Tibial nerve (tissue), 3 donors: ENCODE measurements at regions not wholly inside any gene's neighbourhood (a gene's known extent, or its start where the extent isn't known, plus 50 kb on each side); places are given as distances from the start of the nearest gene placed in this dataset.

Experiments used
- POLR2A ChIP-seq, 2 donors: fragments of 450-650 bp; IDR thresholded peaks; one replicate each; pipeline ENCODE4 v1.6.1; 2017; ENCODE audit warnings: antibody characterized with exemption in 2 of 2, mild to moderate bottlenecking in 2 of 2, moderate library complexity in 2 of 2
- TF ChIP-seq, protein P1 (sequence below), 5 experiments: fragments of 200-600 bp in 3 of 5; fragments of 450-650 bp in 2 of 5; sonication (generic) in 3 of 5; IDR thresholded peaks; one replicate each; pipeline ENCODE4 v1.5.1; 2016 to 2019; ENCODE audit warnings: antibody characterized with exemption in 5 of 5, mild to moderate bottlenecking in 3 of 5, moderate library complexity in 2 of 5

- no peak for TF ChIP-seq POLR2A (IDR thresholded peaks at IDR 0.05)
- TF ChIP-seq, protein P1, sequence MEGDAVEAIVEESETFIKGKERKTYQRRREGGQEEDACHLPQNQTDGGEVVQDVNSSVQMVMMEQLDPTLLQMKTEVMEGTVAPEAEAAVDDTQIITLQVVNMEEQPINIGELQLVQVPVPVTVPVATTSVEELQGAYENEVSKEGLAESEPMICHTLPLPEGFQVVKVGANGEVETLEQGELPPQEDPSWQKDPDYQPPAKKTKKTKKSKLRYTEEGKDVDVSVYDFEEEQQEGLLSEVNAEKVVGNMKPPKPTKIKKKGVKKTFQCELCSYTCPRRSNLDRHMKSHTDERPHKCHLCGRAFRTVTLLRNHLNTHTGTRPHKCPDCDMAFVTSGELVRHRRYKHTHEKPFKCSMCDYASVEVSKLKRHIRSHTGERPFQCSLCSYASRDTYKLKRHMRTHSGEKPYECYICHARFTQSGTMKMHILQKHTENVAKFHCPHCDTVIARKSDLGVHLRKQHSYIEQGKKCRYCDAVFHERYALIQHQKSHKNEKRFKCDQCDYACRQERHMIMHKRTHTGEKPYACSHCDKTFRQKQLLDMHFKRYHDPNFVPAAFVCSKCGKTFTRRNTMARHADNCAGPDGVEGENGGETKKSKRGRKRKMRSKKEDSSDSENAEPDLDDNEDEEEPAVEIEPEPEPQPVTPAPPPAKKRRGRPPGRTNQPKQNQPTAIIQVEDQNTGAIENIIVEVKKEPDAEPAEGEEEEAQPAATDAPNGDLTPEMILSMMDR (IDR thresholded peaks at IDR 0.05): no peak
Observed at GRCh38 chr7:50854247-50854646, 71.6 kb upstream of the GRB10 start.
